Small intestine (tissue), 7 donors: ENCODE measurements at regions not wholly inside any gene's neighbourhood (a gene's known extent, or its start where the extent isn't known, plus 50 kb on each side); places are given as distances from the start of the nearest gene placed in this dataset.

Experiments used
- DNase-seq, 2 donors: peaks; one replicate each; pipeline versions ENCODE4 v3.0.0 to v3.0.0-alpha.2; 2013
- FAIRE-seq: peaks from 2 replicates; lab custom pipeline; 2012; peaks lifted over from hg19 to GRCh38; lab: Jason Lieb, UNC
- H3K27ac ChIP-seq, 3 donors: one replicate each; pipeline ENCODE4 v1.5.1; 2013; ENCODE audit warnings: low read length in 2 of 3, mild to moderate bottlenecking in 2 of 3, control low read depth in 1 of 3, inconsistent platforms in 1 of 3, low read depth in 1 of 3, moderate library complexity in 1 of 3
- H3K27me3 ChIP-seq, 3 donors: one replicate each; pipeline ENCODE4 v1.6.1; 2013; ENCODE audit warnings: low read length in 3 of 3, inconsistent platforms in 1 of 3; ENCODE audit not compliant: control insufficient read depth in 3 of 3, insufficient read depth in 3 of 3
- H3K36me3 ChIP-seq, 3 donors: one replicate each; pipeline ENCODE4 v1.6.1; 2013; ENCODE audit warnings: low read length in 3 of 3, inconsistent platforms in 1 of 3, low read depth in 1 of 3, mild to moderate bottlenecking in 1 of 3, moderate library complexity in 1 of 3; ENCODE audit not compliant: control insufficient read depth in 3 of 3, insufficient read depth in 2 of 3
- H3K4me1 ChIP-seq, 3 donors: one replicate each; pipeline ENCODE4 v1.6.1; 2013; ENCODE audit warnings: low read length in 2 of 3, inconsistent platforms in 1 of 3, low read depth in 1 of 3, mild to moderate bottlenecking in 1 of 3, moderate library complexity in 1 of 3; ENCODE audit not compliant: control insufficient read depth in 3 of 3, insufficient read depth in 2 of 3
- H3K4me3 ChIP-seq, 3 donors: one replicate each; pipeline ENCODE4 v1.5.1; 2013; ENCODE audit warnings: low read length in 3 of 3, control low read depth in 1 of 3, inconsistent platforms in 1 of 3, low read depth in 1 of 3, mild to moderate bottlenecking in 1 of 3, moderate library complexity in 1 of 3
- H3K9me3 ChIP-seq, 2 donors: one replicate each; pipeline ENCODE4 v1.6.1; 2013; ENCODE audit warnings: low read depth in 1 of 2, low read length in 1 of 2; ENCODE audit not compliant: control insufficient read depth in 2 of 2, insufficient read depth in 1 of 2
- WGBS, 3 donors: extraction: QIAGEN DNeasy Blood & Tissue Kit; methylation state at CpG; one replicate each; pipeline ENCODE4 v1.1.7; 2013; 5-methylcytosine and 5-hydroxymethylcytosine counted together
- donor health status: healthy with polysubstance abuse.
- donor health status: control.
- donor health status: control.
- donor health status: Bipolar disorder and iron deficiency.
- donor health status: healthy.

DNA sequence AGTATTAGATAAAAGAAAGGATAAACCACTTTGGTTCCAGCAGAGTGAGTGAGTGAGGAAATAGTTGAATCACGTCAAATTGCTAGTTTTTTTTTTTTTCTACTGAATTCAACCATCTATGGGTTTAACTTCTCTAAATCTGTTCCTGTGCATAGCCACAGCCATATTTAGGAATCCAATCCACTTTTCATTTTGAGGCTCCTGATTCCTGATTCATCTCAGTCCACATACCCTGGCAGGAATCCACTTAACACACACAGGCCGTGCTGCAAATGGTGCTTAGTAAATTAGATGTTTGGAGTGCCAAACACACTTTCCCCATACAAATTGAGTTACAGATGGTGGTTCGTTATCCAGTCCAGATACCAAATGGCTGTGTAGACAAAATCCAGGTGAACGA is 220.3 kb downstream of the ALDH8A1 start:
- DNase-seq: no peak
- no peak for FAIRE-seq
- no peaks in the 10 kb centered on the region for H3K4me1 ChIP-seq
- no peak overlapping the region for H3K27ac ChIP-seq
- H3K9me3 ChIP-seq: no peaks in the 10 kb centered on the region
- WGBS, 3 donors: 81 to 87% (median 85%) methylated on average over 4 of the region's 4 CpGs
- no peaks in the 10 kb centered on the region for H3K27me3 ChIP-seq
- H3K36me3 ChIP-seq: no peaks in the 10 kb centered on the region
- no peak overlapping the region for H3K4me3 ChIP-seq

DNA sequence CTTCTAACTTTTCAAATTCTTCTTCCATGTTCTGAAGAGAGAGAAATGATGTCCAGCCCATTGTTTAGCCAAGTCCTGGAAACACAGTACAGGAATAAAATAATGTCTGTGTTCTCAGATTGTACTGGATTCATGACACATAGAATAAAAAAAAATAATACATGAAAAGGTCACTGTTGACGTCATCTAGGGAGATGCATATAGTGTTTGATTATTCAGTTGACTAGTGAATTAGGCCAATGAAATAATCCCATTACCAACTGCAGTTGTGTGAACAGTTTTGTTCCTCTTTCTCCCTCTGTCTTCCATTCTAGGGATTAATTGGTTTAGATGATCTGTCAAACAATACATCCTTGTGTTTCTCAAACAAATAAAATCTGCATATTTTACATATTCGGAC is 222.8 kb downstream of the ALDH8A1 start:
- no peak for DNase-seq
- Histone ChIP-seq H3K4me3 (no peak overlapping the region), H3K9me3 (no peaks in the 10 kb centered on the region), H3K27me3 (no peaks in the 10 kb centered on the region), H3K4me1 (peaks cover 0 to 3% (median 0%) of the 10 kb centered on the region in 3 donors), H3K27ac (no peak overlapping the region), H3K36me3 (no peaks in the 10 kb centered on the region)
- WGBS, 3 donors: 86 to 94% (median 94%) methylated on average over 2 of the region's 2 CpGs
- no peak for FAIRE-seq

DNA sequence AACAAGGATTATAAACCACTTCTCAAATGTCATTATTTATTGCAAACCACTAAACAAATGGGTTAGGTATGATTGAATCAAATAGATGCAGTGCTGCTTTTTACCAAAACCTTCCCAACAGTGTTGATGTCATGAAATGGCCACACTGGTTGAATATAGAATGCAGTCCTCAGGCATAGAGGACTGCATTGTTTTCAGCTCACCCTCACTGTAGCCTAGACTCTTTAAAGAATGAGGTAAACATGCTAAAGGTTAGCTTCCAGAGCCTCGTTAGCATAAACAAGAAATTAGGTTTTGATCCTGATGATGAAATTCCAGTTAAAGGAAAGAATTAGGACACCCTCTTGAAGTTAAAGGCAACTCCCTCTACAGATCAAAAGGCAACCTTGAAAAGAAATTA is 224.3 kb downstream of the ALDH8A1 start:
- DNase-seq (no peak), FAIRE-seq (no peak)
- no peak overlapping the region for H3K27ac ChIP-seq
- H3K36me3 ChIP-seq: no peaks in the 10 kb centered on the region
- no peaks in the 10 kb centered on the region for H3K27me3 ChIP-seq
- no peaks in the 10 kb centered on the region for H3K9me3 ChIP-seq
- H3K4me1 ChIP-seq: peaks cover 0 to 6% (median 0%) of the 10 kb centered on the region in 3 donors
- no peak overlapping the region for H3K4me3 ChIP-seq
- WGBS, 3 donors: 50 to 71% (median 70%) methylated on average over 1 of the region's 1 CpG

DNA sequence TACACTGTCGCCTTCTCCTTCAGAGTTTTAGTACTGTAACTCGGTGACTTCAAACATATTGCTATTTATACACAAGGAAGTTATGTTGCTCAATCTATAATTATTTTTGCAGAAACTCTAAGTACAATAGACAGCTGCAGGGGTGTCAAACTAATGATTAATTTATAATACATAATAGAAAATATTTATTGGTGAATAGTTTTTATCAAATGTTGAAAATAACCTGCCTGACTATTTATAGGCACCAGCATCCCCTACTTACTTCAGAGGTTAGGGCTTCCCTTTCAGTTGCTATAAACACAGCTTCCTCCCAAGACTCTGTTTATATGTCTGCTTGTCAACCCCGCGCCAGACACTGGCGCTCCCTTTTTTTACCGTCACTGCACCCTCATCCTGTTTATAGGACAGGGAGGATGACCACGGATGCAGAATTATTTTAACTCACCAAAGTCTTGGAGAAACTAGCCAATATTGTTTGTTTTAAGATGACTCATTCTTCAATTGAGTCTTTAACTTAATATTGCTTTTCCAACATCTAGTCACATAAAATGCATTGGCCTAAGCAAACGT is 225.0 kb downstream of the ALDH8A1 start:
- no peak for FAIRE-seq
- Histone ChIP-seq H3K36me3 (no peaks in the 10 kb centered on the region), H3K27ac (no peak overlapping the region), H3K4me3 (no peak overlapping the region), H3K4me1 (peaks cover 0 to 6% (median 0%) of the 10 kb centered on the region in 3 donors), H3K9me3 (no peaks in the 10 kb centered on the region), H3K27me3 (no peaks in the 10 kb centered on the region)
- no peak for DNase-seq
- 16 to 26% (median 17%) methylated on average over 8 of the region's 8 CpGs for WGBS, 3 donors

DNA sequence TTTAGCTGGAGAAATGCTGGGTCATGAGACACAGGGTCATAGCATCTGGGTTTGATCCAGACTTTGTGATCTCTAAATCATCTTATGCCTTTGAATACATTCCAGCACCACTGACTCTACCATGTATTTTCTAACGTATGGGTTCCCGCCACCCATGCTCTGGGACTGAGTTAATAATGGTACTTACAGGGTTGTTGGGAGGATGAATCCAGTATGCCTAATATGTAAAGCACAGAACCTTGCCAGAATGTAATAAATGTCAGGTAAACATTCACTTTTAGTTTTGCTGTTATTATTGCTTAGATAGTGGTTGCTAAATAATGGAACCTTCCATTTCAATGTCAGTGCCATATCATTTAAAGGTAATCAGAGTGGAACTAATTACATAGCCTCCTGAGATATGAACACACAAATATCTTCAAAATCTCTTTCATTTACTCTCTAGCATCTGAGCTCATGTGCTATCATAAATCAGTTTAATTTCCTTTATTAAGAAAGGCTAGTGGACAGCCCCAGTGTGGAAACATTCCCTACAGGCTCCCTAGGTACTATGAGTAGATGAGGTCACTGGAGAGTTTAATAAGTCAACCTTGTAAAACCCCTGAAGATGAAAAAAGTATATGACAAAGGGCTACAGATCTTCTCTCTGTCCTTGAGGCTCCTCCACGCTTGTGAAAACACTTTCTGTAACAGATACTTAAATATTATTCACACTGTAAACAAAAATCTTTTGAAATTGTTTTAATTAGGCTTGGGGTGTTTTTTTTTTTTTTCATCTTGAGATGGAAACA is 226.6 kb downstream of the ALDH8A1 start:
- H3K27ac ChIP-seq: no peak overlapping the region
- no peaks in the 10 kb centered on the region for H3K27me3 ChIP-seq
- no peaks in the 10 kb centered on the region for H3K36me3 ChIP-seq
- no peaks in the 10 kb centered on the region for H3K9me3 ChIP-seq
- FAIRE-seq (no peak), DNase-seq (no peak)
- H3K4me1 ChIP-seq: peaks cover 0 to 6% (median 0%) of the 10 kb centered on the region in 3 donors
- no peak overlapping the region for H3K4me3 ChIP-seq
- 70 to 73% (median 72%) methylated on average over 3 of the region's 3 CpGs for whole genome bisulfite sequencing, 3 donors

DNA sequence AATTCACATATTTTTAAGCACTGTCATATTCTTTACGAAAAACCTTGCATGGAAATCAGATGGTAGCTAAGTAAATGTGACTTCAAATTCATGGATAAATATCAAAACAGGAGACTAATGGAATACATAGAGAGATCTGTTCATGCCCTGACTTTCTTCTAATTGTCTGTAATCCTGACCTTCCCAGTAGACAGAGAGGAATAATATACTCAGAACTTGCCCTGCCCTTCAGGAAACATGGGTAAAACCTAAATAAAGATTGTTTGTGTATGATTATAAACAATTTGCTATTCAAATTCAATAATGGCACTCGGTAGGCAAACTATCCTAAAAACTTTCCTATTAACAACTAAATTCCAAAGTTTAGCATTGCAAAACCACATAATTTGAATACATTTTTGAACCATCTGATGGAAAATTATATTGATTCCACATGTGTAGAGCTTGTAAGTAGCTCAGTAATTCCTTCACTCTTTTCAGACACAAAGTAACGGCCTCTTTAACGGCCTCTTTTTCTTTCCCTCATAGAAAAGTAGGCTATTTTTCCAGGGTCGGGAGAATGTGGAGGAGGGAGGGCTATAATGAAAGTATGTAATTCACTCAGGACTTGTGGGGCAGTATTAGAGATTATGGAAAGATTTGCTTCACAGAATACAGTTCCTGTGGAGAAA is 227.6 kb downstream of the ALDH8A1 start:
- 74 to 90% (median 82%) methylated on average over 5 of the region's 5 CpGs for WGBS, 3 donors
- Histone ChIP-seq H3K27me3 (no peaks in the 10 kb centered on the region), H3K4me3 (no peak overlapping the region), H3K4me1 (peaks cover 0 to 6% (median 0%) of the 10 kb centered on the region in 3 donors), H3K27ac (no peak overlapping the region), H3K36me3 (no peaks in the 10 kb centered on the region), H3K9me3 (no peaks in the 10 kb centered on the region)
- FAIRE-seq (no peak), DNase-seq (no peak)

DNA sequence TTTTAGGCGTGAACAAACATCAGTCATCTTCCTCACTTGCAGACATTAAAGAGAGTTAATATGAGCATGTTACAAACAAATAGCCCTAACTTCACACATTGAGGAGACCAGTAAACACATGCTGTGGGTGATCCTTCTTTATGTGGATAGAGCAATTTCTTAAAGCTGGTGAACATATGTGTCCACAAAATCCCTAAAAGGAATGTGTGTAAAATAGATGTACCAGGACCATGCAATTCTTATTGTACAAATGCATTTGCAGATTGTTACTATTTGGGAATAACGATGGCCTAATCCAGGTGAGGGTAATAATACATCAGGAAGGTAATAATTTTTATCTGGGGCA is 228.9 kb downstream of the ALDH8A1 start:
- 50 to 62% (median 52%) methylated on average over 2 of the region's 2 CpGs for WGBS, 3 donors

DNA sequence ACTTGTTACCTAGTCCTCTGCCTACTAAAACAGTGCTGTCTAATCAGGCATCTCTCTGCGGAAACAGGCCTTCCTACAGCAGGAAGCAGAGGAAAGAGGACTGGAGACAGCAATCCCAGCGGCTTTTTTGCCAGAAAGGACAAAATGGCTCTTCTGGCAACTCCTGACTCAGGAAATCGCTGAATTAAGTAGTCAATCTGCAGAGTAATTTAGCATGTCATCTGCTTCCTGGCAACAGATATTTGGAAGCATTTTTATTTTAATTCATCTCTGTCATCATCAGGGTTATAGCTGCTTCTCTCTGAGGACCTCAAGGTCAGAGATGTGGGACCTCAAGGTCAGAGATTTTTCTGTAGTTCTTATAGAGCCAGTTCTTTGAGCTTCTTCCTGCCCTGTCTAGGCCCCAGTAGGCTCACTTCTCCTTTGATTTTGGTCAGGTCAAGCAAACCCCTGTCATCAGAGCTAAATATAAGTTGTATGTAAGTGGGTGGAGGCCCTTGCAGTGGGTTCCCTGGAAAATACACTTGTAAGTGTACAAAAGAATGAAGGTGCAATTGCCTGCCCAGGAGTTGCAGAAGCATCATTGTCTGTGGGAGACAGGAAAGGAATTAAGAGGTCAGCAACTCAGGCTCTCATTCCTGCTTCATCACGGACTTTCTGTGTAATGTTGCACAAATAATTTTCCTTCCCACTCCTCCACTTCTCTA is 229.4 kb downstream of the ALDH8A1 start:
- 46 to 74% (median 66%) methylated on average over 4 of the region's 4 CpGs for WGBS, 3 donors
- no peaks in the 10 kb centered on the region for H3K36me3 ChIP-seq
- H3K9me3 ChIP-seq: no peaks in the 10 kb centered on the region
- DNase-seq: no peak
- H3K4me3 ChIP-seq: no peak overlapping the region
- peaks cover 0 to 6% (median 0%) of the 10 kb centered on the region in 3 donors for H3K4me1 ChIP-seq
- FAIRE-seq: no peak
- H3K27ac ChIP-seq: peak overlapping the region in 1 of 3 donors; percentile 35
- no peaks in the 10 kb centered on the region for H3K27me3 ChIP-seq

More for the DNA sequence above, 228.9 kb downstream of the ALDH8A1 start:
- Histone ChIP-seq H3K9me3 (no peaks in the 10 kb centered on the region), H3K27ac (peak overlapping the region in 1 of 3 donors; percentile 35), H3K36me3 (no peaks in the 10 kb centered on the region), H3K4me3 (no peak overlapping the region), H3K4me1 (peaks cover 0 to 6% (median 0%) of the 10 kb centered on the region in 3 donors), H3K27me3 (no peaks in the 10 kb centered on the region)
- no peak for DNase-seq
- no peak for FAIRE-seq
